Lung (tissue), 11 donors: ENCODE measurements at regions not wholly inside any gene's neighbourhood (a gene's known extent, or its start where the extent isn't known, plus 50 kb on each side); places are given as distances from the start of the nearest gene placed in this dataset.

Source experiments
- ATAC-seq: fragments of 200-7000 bp; cut with Tn5 transposase; one replicate; pipeline ENCODE4 v1.9.1; 2020; ENCODE audit warnings: moderate number of reproducible peaks; ENCODE audit not compliant: insufficient read depth, low FRiP score
- DNase-seq, 3 donors: peaks; one replicate each; pipeline ENCODE4 v3.0.0-alpha.2; 2013 to 2017
- H3K27ac ChIP-seq, 2 donors: one replicate each; pipeline ENCODE4 v1.5.1; 2013; ENCODE audit warnings: mild to moderate bottlenecking in 2 of 2, moderate library complexity in 2 of 2, control low read depth in 1 of 2, inconsistent platforms in 1 of 2, low read depth in 1 of 2, low read length in 1 of 2
- H3K27me3 ChIP-seq, 3 donors: one replicate each; pipeline ENCODE4 v1.5.1; 2013; ENCODE audit warnings: low read length in 2 of 3; ENCODE audit not compliant: control insufficient read depth in 3 of 3, insufficient read depth in 3 of 3
- H3K36me3 ChIP-seq, 4 donors: one replicate each; pipeline ENCODE4 v1.5.1; 2013; ENCODE audit warnings: low read length in 4 of 4, mild to moderate bottlenecking in 1 of 4, moderate library complexity in 1 of 4; ENCODE audit not compliant: control insufficient read depth in 4 of 4, insufficient read depth in 4 of 4
- H3K4me1 ChIP-seq, 5 donors: one replicate each; pipeline ENCODE4 v1.5.1; 2013; ENCODE audit warnings: low read length in 5 of 5, mild to moderate bottlenecking in 2 of 5, moderate library complexity in 1 of 5; ENCODE audit not compliant: control insufficient read depth in 5 of 5, insufficient read depth in 5 of 5
- H3K4me3 ChIP-seq: one replicate; pipeline ENCODE4 v1.5.1; 2013; ENCODE audit warnings: mild to moderate bottlenecking, control low read depth, moderate library complexity
- H3K9ac ChIP-seq, 2 donors: one replicate each; pipeline ENCODE4 v1.5.1; 2013; ENCODE audit warnings: low read length in 2 of 2, control low read depth in 1 of 2; ENCODE audit not compliant: insufficient read depth in 1 of 2
- H3K9me3 ChIP-seq, 4 donors: one replicate each; pipeline ENCODE4 v1.5.1; 2013; ENCODE audit warnings: low read length in 3 of 4, mild to moderate bottlenecking in 1 of 4, moderate library complexity in 1 of 4; ENCODE audit not compliant: control insufficient read depth in 4 of 4, insufficient read depth in 3 of 4
- CTCF ChIP-seq: IDR thresholded peaks from 2 replicates; pipeline ENCODE4 v1.5.1; 2012; ENCODE audit warnings: mild to moderate bottlenecking; ENCODE audit errors: control extremely low read depth, extremely low read depth
- WGBS, 2 donors: extraction: QIAGEN DNeasy Blood & Tissue Kit; methylation state at CpG; one replicate each; pipeline ENCODE4 v1.1.7; 2013; 5-methylcytosine and 5-hydroxymethylcytosine counted together
- donor health status: control.
- donor health status: control.
- donor health status: Bipolar disorder and iron deficiency.
- donor health status: healthy.
- donor health status: DM: yes; HTN: yes; CAD: no.

GRCh38 chr2:59684771-59685166, 868.7 kb downstream of the BCL11A start:
- Histone ChIP-seq H3K4me1 (no peaks in the 10 kb centered on the region), H3K4me3 (no peak overlapping the region), H3K36me3 (no peaks in the 10 kb centered on the region), H3K27me3 (no peaks in the 10 kb centered on the region), H3K27ac (no peak overlapping the region), H3K9ac (no peak overlapping the region), H3K9me3 (peaks cover 0 to 2% (median 0%) of the 10 kb centered on the region in 4 donors)
- WGBS, 2 donors, result 59 to 82% methylated on average over 1 of the region's 1 CpG
- ATAC-seq (no peak), DNase-seq (no peak)
- TF ChIP-seq CTCF, result no peak

GRCh38 chr2:59684116-59684770, 869.2 kb downstream of the BCL11A start:
- no peak overlapping the region for H3K9ac ChIP-seq
- no peak for TF ChIP-seq CTCF
- H3K9me3 ChIP-seq, result peaks cover 0 to 2% (median 0%) of the 10 kb centered on the region in 4 donors
- WGBS, 2 donors, result 48 to 57% methylated on average over 4 of the region's 4 CpGs
- ATAC-seq, result no peak
- no peaks in the 10 kb centered on the region for H3K4me1 ChIP-seq
- no peak for DNase-seq
- no peaks in the 10 kb centered on the region for H3K36me3 ChIP-seq
- no peaks in the 10 kb centered on the region for H3K27me3 ChIP-seq
- H3K27ac ChIP-seq, result no peak overlapping the region
- H3K4me3 ChIP-seq, result no peak overlapping the region

GRCh38 chr2:59680863-59681262, 872.6 kb downstream of the BCL11A start:
- Histone ChIP-seq H3K9me3 (peaks cover 0 to 2% (median 0%) of the 10 kb centered on the region in 4 donors), H3K36me3 (no peaks in the 10 kb centered on the region), H3K4me1 (no peaks in the 10 kb centered on the region), H3K27me3 (no peaks in the 10 kb centered on the region), H3K9ac (no peak overlapping the region), H3K27ac (no peak overlapping the region), H3K4me3 (no peak overlapping the region)
- DNase-seq, result no peak
- no peak for ATAC-seq
- TF ChIP-seq CTCF, result no peak
- 96 to 100% methylated on average over 1 of the region's 1 CpG for WGBS, 2 donors

GRCh38 chr2:59677158-59677557, 876.3 kb downstream of the BCL11A start:
- H3K27me3 ChIP-seq, result no peaks in the 10 kb centered on the region
- no peak for TF ChIP-seq CTCF
- H3K36me3 ChIP-seq, result no peaks in the 10 kb centered on the region
- no peaks in the 10 kb centered on the region for H3K4me1 ChIP-seq
- H3K27ac ChIP-seq, result no peak overlapping the region
- WGBS, 2 donors, result 68 to 74% methylated on average over 2 of the region's 2 CpGs
- no peak overlapping the region for H3K9ac ChIP-seq
- DNase-seq, result no peak
- peaks cover 0 to 2% (median 0%) of the 10 kb centered on the region in 4 donors for H3K9me3 ChIP-seq
- H3K4me3 ChIP-seq, result no peak overlapping the region
- ATAC-seq, result no peak
